Ishikawa (cell line): ENCODE measurements at regions not wholly inside any gene's neighbourhood (a gene's known extent, or its start where the extent isn't known, plus 50 kb on each side); places are given as distances from the start of the nearest gene placed in this dataset.

Experiments
- CEBPB ChIP-seq: IDR thresholded peaks from 2 replicates; pipeline ENCODE4 v1.6.1; 2012
- CREB1 ChIP-seq: IDR thresholded peaks from 2 replicates; pipeline ENCODE4 v1.6.1; 2012; ENCODE audit warnings: low read depth
- EGR1 ChIP-seq: IDR thresholded peaks from 2 replicates; pipeline ENCODE4 v1.6.1; 2012
- EP300 ChIP-seq: IDR thresholded peaks from 2 replicates; pipeline ENCODE4 v1.6.1; 2012; ENCODE audit warnings: borderline replicate concordance
- FOXM1 ChIP-seq: IDR thresholded peaks from 2 replicates; pipeline ENCODE4 v1.6.1; 2012; ENCODE audit warnings: low read depth, borderline replicate concordance
- MAX ChIP-seq: IDR thresholded peaks from 2 replicates; pipeline ENCODE4 v1.6.1; 2012
- RAD21 ChIP-seq: IDR thresholded peaks from 2 replicates; pipeline ENCODE4 v1.6.1; 2012; ENCODE audit warnings: low read depth
- TAF1 ChIP-seq: IDR thresholded peaks from 2 replicates; pipeline ENCODE4 v1.6.1; 2012; ENCODE audit warnings: low read depth, mild to moderate bottlenecking
- TEAD4 ChIP-seq: IDR thresholded peaks from 2 replicates; pipeline ENCODE4 v1.6.1; 2012
- YY1 ChIP-seq: IDR thresholded peaks from 2 replicates; pipeline ENCODE4 v1.6.1; 2012; ENCODE audit warnings: low read depth
- ZBTB7A ChIP-seq: IDR thresholded peaks from 2 replicates; pipeline ENCODE4 v1.6.1; 2012; ENCODE audit warnings: low read depth

DNA sequence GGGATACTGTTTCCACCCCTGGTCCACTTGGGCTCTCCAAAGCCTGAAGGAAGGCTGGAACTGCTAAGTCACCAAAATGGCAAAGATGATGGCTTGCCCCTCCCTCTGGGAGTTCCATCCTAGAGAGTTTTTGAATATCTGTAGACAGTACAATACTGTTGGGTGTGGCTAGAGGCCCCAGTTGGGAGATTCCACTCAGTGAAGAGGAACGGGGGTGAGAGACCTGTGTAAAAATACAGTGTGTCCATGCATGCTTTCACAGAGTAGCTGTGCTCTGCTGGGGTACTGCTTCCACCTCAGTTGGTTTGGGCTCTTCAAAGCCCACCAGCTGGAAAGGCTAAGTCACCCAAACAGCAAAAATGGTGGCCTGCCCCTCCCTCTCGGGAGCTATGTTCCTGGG, 109.8 kb upstream of the APOOL start:
- TF ChIP-seq CREB1 (no peak), EGR1 (no peak), FOXM1 (no peak), RAD21 (no peak)

GRCh38 chrX:84907324-84907968, 96.2 kb upstream of the APOOL start:
- TF ChIP-seq RAD21 (peak; percentile 29; the same call in 1 of the 2 replicates), FOXM1 (no peak), EP300 (no peak)

GRCh38 chrX:84909151-84909550, 94.5 kb upstream of the APOOL start:
- TF ChIP-seq MAX (no peak), FOXM1 (no peak), CREB1 (no peak)

DNA sequence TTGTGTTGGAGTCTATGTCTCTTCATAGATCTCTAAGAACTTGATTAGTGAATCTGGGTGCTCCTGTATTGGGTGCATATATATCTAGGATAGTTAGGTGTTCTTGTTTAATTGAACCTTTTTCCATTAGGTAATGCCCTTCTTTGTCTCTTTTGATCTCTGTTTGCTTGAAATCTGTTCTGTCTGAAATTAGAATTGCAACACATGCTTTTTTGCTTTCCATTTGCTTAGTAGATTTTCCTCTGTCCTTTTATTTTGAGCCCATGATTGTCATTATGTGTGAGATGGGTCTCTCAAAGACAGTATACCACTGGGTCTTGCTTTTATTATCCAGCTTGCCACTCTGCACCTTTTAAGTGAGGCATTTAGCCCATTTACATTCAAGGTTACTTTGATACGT, 79.1 kb upstream of the APOOL start:
- no peak for TF ChIP-seq TAF1

- TF ChIP-seq CREB1: no peak
- TF ChIP-seq CEBPB: no peak
Observed at GRCh38 chrX:84932814-84933213, 70.9 kb upstream of the APOOL start.

GRCh38 chrX:84933956-84934556, 69.6 kb upstream of the APOOL start:
- no peak for TF ChIP-seq ZBTB7A
- TF ChIP-seq MAX: no peak
- no peak for TF ChIP-seq EP300
- TF ChIP-seq RAD21: no peak
- TF ChIP-seq TEAD4: no peak
- TF ChIP-seq YY1: no peak
- TF ChIP-seq EGR1: no peak
